Sigmoid colon (tissue), 4 donors: ENCODE measurements at regions not wholly inside any gene's neighbourhood (a gene's known extent, or its start where the extent isn't known, plus 50 kb on each side); places are given as distances from the start of the nearest gene placed in this dataset.

ENCODE experiments used
- CTCF ChIP-seq, 4 experiments: fragments of 450-650 bp in 3 of 4; fragments of 200-600 bp in 1 of 4; IDR thresholded peaks; one replicate each; pipeline ENCODE4 v1.5.1; 2016 to 2019; ENCODE audit warnings: antibody characterized with exemption in 4 of 4, mild to moderate bottlenecking in 3 of 4, moderate library complexity in 2 of 4
- EP300 ChIP-seq, 4 donors: sonication (generic); formaldehyde crosslinking; IDR thresholded peaks; one replicate each; pipeline ENCODE4 v1.6.1; 2017; ENCODE audit warnings: antibody characterized with exemption in 4 of 4
- POLR2A ChIP-seq, 2 donors: fragments of 450-650 bp; IDR thresholded peaks; one replicate each; pipeline ENCODE4 v1.6.1; 2016; ENCODE audit warnings: antibody characterized with exemption in 2 of 2, mild to moderate bottlenecking in 2 of 2, moderate library complexity in 2 of 2

- TF ChIP-seq POLR2A (IDR thresholded peaks at IDR 0.05) = no peak
- no peak for TF ChIP-seq CTCF (IDR thresholded peaks at IDR 0.05)
- TF ChIP-seq EP300 (IDR thresholded peaks at IDR 0.05) = no peak
Measured at GRCh38 chr5:52531105-52531504, 256.6 kb upstream of the ITGA1 start.
